ENCODE measurements at regions not wholly inside any gene's neighbourhood (a gene's known extent, or its start where the extent isn't known, plus 50 kb on each side); places are given as distances from the start of the nearest gene placed in this dataset.

DNA sequence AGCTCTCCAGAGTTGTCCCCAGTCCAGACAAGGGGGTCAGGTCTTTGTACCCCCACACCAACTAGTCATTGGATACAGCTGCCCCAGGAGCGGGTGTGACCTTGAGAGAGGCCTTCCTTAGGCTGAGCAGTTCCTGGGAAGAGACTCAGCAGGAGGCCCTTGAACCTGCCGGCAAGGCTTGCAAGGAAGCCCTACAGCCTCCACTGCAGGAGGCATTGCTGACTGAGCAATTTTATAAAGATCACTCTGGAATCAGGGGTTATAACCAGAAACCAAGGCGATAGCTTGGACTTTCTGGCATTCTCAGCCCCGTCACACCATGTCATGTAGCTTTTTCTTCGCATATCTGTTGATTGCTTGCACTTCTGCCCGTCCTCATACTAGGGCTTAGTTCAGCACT, 291.3 kb upstream of the CRY1 start:
- TF ChIP-seq, protein P1, sequence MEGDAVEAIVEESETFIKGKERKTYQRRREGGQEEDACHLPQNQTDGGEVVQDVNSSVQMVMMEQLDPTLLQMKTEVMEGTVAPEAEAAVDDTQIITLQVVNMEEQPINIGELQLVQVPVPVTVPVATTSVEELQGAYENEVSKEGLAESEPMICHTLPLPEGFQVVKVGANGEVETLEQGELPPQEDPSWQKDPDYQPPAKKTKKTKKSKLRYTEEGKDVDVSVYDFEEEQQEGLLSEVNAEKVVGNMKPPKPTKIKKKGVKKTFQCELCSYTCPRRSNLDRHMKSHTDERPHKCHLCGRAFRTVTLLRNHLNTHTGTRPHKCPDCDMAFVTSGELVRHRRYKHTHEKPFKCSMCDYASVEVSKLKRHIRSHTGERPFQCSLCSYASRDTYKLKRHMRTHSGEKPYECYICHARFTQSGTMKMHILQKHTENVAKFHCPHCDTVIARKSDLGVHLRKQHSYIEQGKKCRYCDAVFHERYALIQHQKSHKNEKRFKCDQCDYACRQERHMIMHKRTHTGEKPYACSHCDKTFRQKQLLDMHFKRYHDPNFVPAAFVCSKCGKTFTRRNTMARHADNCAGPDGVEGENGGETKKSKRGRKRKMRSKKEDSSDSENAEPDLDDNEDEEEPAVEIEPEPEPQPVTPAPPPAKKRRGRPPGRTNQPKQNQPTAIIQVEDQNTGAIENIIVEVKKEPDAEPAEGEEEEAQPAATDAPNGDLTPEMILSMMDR (IDR thresholded peaks at IDR 0.05), result no peak
- Mint-ChIP-seq H3K27me3 (ENCODE audit: unreplicated experiment) (no peaks in the 10 kb centered on the region), H3K36me3 (ENCODE audit: unreplicated experiment) (no peaks in the 10 kb centered on the region), H3K27ac (ENCODE audit: unreplicated experiment) (no peak overlapping the region), H3K4me1 (ENCODE audit: unreplicated experiment) (no peaks in the 10 kb centered on the region), H3K9me3 (ENCODE audit: unreplicated experiment) (no peaks in the 10 kb centered on the region), H3K4me3 (ENCODE audit: unreplicated experiment) (no peak overlapping the region)
- no peak for DNase-seq (ENCODE audit: extremely low spot score, unreplicated experiment)

DNA sequence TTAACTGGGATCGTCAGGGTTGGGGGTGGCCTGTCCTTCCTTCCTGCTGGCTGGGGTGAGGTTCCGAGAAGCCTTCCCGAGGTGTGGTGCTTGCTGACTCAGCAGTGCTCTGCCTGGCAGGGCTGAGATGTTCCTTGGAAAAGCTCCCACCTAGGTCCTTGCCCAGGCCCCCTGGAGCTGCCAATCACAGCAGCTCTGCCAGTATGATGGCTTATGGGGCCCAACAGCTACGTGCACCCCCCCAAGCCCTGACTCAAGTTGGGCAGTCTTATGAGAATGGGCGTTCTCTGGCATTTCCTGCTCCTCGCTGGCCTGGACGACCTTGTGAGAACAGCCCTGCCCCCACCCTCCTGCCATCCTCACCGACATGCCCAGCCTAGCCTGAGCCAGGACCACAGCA, 292.2 kb upstream of the CRY1 start:
- H3K27ac Mint-ChIP-seq (ENCODE audit: unreplicated experiment), result no peak overlapping the region
- H3K4me3 Mint-ChIP-seq (ENCODE audit: unreplicated experiment), result no peak overlapping the region
- no peak for DNase-seq (ENCODE audit: extremely low spot score, unreplicated experiment)

DNA sequence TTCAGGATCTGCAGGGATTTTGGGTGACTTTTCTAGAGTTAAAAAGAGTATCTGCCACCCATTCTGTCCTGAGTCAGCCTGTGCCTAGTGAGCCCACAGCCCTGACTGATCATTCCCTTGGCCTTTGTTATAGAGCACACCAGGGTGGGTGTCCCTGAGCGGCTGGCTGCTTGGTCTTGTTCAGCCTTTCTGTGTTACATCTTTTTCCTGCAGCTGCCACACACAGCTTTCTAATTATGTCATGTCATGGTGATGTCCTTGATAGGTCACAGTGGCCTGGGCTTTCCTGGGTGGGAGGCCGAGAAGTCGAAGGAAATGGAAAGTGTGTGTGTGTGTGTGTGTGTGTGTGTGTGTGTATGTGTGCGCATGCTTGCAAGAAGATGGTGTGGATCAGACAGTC, 293.2 kb upstream of the CRY1 start:
- Mint-ChIP-seq H3K4me3 (ENCODE audit: unreplicated experiment) (no peak overlapping the region), H3K9me3 (ENCODE audit: unreplicated experiment) (no peaks in the 10 kb centered on the region), H3K27me3 (ENCODE audit: unreplicated experiment) (no peaks in the 10 kb centered on the region), H3K4me1 (ENCODE audit: unreplicated experiment) (no peaks in the 10 kb centered on the region), H3K36me3 (ENCODE audit: unreplicated experiment) (no peaks in the 10 kb centered on the region), H3K27ac (ENCODE audit: unreplicated experiment) (no peak overlapping the region)
- TF ChIP-seq, protein P1 (IDR thresholded peaks at IDR 0.05), result no peak
- no peak for DNase-seq (ENCODE audit: extremely low spot score, unreplicated experiment)

More for the DNA sequence above, 292.2 kb upstream of the CRY1 start:
- Mint-ChIP-seq H3K4me1 (ENCODE audit: unreplicated experiment) (no peaks in the 10 kb centered on the region), H3K36me3 (ENCODE audit: unreplicated experiment) (no peaks in the 10 kb centered on the region), H3K9me3 (ENCODE audit: unreplicated experiment) (no peaks in the 10 kb centered on the region), H3K27me3 (ENCODE audit: unreplicated experiment) (no peaks in the 10 kb centered on the region)
- TF ChIP-seq, protein P1 (IDR thresholded peaks at IDR 0.05), result no peak

DNA sequence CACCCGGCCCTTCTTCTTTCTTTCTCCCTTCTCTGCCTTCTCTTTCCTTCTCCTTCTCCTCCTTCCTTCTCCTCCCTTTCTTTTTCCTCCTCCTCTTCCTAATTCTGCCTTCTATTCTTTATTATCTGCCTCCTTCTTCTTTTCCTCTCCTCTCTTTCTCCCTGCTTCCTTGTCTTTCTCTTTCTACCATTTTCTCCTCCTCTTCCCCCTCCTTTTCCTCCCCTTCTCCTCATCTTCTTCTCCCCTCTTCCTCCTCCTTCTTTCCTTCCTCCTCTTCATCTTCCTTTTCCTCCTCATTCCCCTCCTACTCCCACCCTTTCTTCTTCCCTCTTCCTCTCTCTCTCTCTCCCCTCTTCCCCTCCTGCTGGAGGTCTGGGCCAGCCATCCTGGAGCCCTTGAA, 294.9 kb upstream of the CRY1 start:
- no peak overlapping the region for H3K27ac Mint-ChIP-seq (ENCODE audit: unreplicated experiment)
- no peak overlapping the region for H3K4me3 Mint-ChIP-seq (ENCODE audit: unreplicated experiment)
- no peaks in the 10 kb centered on the region for H3K9me3 Mint-ChIP-seq (ENCODE audit: unreplicated experiment)
- no peaks in the 10 kb centered on the region for H3K4me1 Mint-ChIP-seq (ENCODE audit: unreplicated experiment)
- TF ChIP-seq, protein P1 (IDR thresholded peaks at IDR 0.05), result no peak
- H3K27me3 Mint-ChIP-seq (ENCODE audit: unreplicated experiment), result no peaks in the 10 kb centered on the region
- no peak for DNase-seq (ENCODE audit: extremely low spot score, unreplicated experiment)
- H3K36me3 Mint-ChIP-seq (ENCODE audit: unreplicated experiment), result no peaks in the 10 kb centered on the region

DNA sequence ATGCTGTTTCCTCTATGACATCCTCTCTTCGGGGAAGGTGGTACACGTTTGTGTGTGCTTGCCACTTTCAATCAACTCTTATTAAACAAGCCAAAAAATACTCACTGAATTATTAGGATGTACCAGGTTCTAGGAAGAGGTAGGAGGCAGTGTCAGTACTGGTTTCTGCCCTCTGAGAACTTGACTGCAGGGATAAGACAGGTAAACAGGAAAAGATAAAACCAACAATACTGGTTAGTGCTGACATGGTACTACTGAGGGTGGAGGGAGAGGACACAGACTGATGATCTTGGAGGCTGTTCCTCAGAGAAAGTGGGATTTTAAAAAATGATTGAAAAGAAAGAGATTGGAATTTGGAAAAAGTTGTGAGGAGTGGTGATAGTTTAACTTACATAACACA, 295.2 kb upstream of the PWP1 start:
- TF ChIP-seq, protein P1 (IDR thresholded peaks at IDR 0.05), result no peak
- no peak overlapping the region for H3K4me3 Mint-ChIP-seq (ENCODE audit: unreplicated experiment)
- H3K4me1 Mint-ChIP-seq (ENCODE audit: unreplicated experiment), result no peaks in the 10 kb centered on the region
- no peaks in the 10 kb centered on the region for H3K36me3 Mint-ChIP-seq (ENCODE audit: unreplicated experiment)
- H3K9me3 Mint-ChIP-seq (ENCODE audit: unreplicated experiment), result no peaks in the 10 kb centered on the region
- H3K27ac Mint-ChIP-seq (ENCODE audit: unreplicated experiment), result no peak overlapping the region
- DNase-seq (ENCODE audit: extremely low spot score, unreplicated experiment), result no peak
- no peaks in the 10 kb centered on the region for H3K27me3 Mint-ChIP-seq (ENCODE audit: unreplicated experiment)

All from osteocyte (in vitro differentiated cells).